CD4-positive, alpha-beta T cell (primary cell): ENCODE measurements at regions not wholly inside any gene's neighbourhood (a gene's known extent, or its start where the extent isn't known, plus 50 kb on each side); places are given as distances from the start of the nearest gene placed in this dataset.

Source experiments
- ATAC-seq: fragments of 200-7000 bp; cut with Tn5 transposase; one replicate; pipeline ENCODE4 v1.10.0; 2022; ENCODE audit warnings: mild to moderate bottlenecking; ENCODE audit not compliant: poor library complexity
- CTCF ChIA-PET: fragments of 350-600 bp; sonication (Branson Sonifier 250); formaldehyde crosslinking; loops from one replicate; lab custom pipeline; 2021; ENCODE audit warnings: antibody characterized with exemption, inconsistent platforms; lab: Charles Lee
- POLR2A ChIA-PET: fragments of 350-600 bp; sonication (Branson Sonifier 250); formaldehyde crosslinking; loops from one replicate; lab custom pipeline; 2021; ENCODE audit warnings: antibody characterized with exemption, inconsistent platforms; lab: Charles Lee
- DNase-seq, 14 experiments: peaks; one replicate each; pipeline ENCODE4 v3.0.0-alpha.2; 2013 to 2020; ENCODE audit warnings: mixed read lengths in 2 of 14
- H3K27ac ChIP-seq, 2 donors: one replicate each; pipeline versions ENCODE4 v1.5.1 to v1.7.0; 2013; ENCODE audit warnings: low read length in 2 of 2, low read depth in 1 of 2, mild to moderate bottlenecking in 1 of 2
- H3K27me3 ChIP-seq, 2 experiments: 1 replicate in 1 of 2; 2 replicates in 1 of 2; pipeline versions ENCODE4 v1.6.1 to v1.7.0; 2013; ENCODE audit warnings: low read length in 2 of 2, control low read depth in 1 of 2, mild to moderate bottlenecking in 1 of 2, moderate library complexity in 1 of 2; ENCODE audit not compliant: insufficient read depth in 2 of 2, control insufficient read depth in 1 of 2
- H3K36me3 ChIP-seq: one replicate; pipeline ENCODE4 v1.6.1; 2013; ENCODE audit warnings: low read length, control low read depth; ENCODE audit not compliant: insufficient read depth
- H3K4me1 ChIP-seq: one replicate; pipeline ENCODE4 v1.6.1; 2013; ENCODE audit warnings: low read length, control low read depth; ENCODE audit not compliant: insufficient read depth
- H3K4me3 ChIP-seq: one replicate; pipeline ENCODE4 v1.5.1; 2013; ENCODE audit warnings: mild to moderate bottlenecking, low read length, moderate library complexity
- H3K9me3 ChIP-seq, 2 experiments: 1 replicate in 1 of 2; 2 replicates in 1 of 2; pipeline versions ENCODE4 v1.6.1 to v1.7.0; 2013; ENCODE audit warnings: low read length in 2 of 2, mild to moderate bottlenecking in 2 of 2, control low read depth in 1 of 2, moderate library complexity in 1 of 2; ENCODE audit not compliant: control insufficient read depth in 1 of 2, insufficient read depth in 1 of 2
- H3K27ac Mint-ChIP-seq: one replicate; pipeline ENCODE4 v1.8.0; 2020; ENCODE audit warnings: mixed read lengths
- H3K27me3 Mint-ChIP-seq: one replicate; pipeline ENCODE4 v1.8.0; 2021; ENCODE audit warnings: mixed read lengths
- H3K36me3 Mint-ChIP-seq: one replicate; pipeline ENCODE4 v1.8.0; 2021; ENCODE audit warnings: low read depth, mixed read lengths
- H3K4me1 Mint-ChIP-seq: one replicate; pipeline ENCODE4 v1.8.0; 2021; ENCODE audit warnings: low read depth, mixed read lengths
- H3K4me3 Mint-ChIP-seq: one replicate; pipeline ENCODE4 v1.8.0; 2020; ENCODE audit warnings: mild to moderate bottlenecking, mixed read lengths
- H3K9me3 Mint-ChIP-seq: one replicate; pipeline ENCODE4 v1.8.0; 2020; ENCODE audit warnings: mixed read lengths
- intact Hi-C, 2 experiments: fragments of 100-400 bp; cut with DNase I in 1 of 2; cut with micrococcal nuclease in 1 of 2; formaldehyde crosslinking; loops; one replicate each; pipeline versions ENCODE4 v1.15.1 to v1.9.0; 2023 to 2025; cut with DNase I, micrococcal nuclease
- TF ChIP-seq, protein P1 (sequence below): fragments of 200-600 bp; IDR thresholded peaks from one replicate; pipeline ENCODE4 v1.8.0; 2022; ENCODE audit warnings: antibody characterized with exemption, mild to moderate bottlenecking

DNA sequence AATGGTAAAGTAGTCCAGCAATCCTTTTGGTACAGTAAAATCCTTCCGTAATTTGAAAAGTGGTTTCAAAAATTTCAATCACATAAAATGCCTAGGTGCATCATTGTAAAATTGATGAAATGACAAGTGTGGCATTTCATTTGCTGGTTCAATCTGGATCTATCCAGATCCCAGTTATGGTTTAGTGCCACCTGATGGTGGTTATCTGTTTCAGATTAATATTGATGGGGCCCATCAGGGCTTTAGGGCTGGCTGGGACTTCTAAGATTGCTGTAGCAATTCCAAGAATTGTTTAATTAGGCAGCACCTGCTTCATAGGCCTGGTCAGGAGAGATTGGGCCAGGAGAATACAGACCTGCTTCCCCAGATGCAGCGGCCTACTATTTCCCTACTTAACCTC is 55.5 kb upstream of the PIK3C3 start:
- no peak overlapping the region for H3K4me3 Mint-ChIP-seq
- no peak for ATAC-seq
- no peaks in the 10 kb centered on the region for H3K4me1 Mint-ChIP-seq
- no peaks in the 10 kb centered on the region for H3K4me1 ChIP-seq
- no peak overlapping the region for H3K4me3 ChIP-seq
- DNase-seq: no peak
- no peaks in the 10 kb centered on the region for H3K9me3 ChIP-seq
- ChIA-PET POLR2A (no interaction called here), CTCF (no interaction called here)
- no peaks in the 10 kb centered on the region for H3K36me3 ChIP-seq
- intact Hi-C loops: no loop called here
- H3K36me3 Mint-ChIP-seq: no peaks in the 10 kb centered on the region
- no peaks in the 10 kb centered on the region for H3K9me3 Mint-ChIP-seq
- H3K27me3 Mint-ChIP-seq: peaks cover 4% of the 10 kb centered on the region
- TF ChIP-seq, protein P1, sequence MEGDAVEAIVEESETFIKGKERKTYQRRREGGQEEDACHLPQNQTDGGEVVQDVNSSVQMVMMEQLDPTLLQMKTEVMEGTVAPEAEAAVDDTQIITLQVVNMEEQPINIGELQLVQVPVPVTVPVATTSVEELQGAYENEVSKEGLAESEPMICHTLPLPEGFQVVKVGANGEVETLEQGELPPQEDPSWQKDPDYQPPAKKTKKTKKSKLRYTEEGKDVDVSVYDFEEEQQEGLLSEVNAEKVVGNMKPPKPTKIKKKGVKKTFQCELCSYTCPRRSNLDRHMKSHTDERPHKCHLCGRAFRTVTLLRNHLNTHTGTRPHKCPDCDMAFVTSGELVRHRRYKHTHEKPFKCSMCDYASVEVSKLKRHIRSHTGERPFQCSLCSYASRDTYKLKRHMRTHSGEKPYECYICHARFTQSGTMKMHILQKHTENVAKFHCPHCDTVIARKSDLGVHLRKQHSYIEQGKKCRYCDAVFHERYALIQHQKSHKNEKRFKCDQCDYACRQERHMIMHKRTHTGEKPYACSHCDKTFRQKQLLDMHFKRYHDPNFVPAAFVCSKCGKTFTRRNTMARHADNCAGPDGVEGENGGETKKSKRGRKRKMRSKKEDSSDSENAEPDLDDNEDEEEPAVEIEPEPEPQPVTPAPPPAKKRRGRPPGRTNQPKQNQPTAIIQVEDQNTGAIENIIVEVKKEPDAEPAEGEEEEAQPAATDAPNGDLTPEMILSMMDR: no peak
- H3K27ac ChIP-seq: no peak overlapping the region
- H3K27ac Mint-ChIP-seq: no peak overlapping the region
- H3K27me3 ChIP-seq: no peaks in the 10 kb centered on the region

DNA sequence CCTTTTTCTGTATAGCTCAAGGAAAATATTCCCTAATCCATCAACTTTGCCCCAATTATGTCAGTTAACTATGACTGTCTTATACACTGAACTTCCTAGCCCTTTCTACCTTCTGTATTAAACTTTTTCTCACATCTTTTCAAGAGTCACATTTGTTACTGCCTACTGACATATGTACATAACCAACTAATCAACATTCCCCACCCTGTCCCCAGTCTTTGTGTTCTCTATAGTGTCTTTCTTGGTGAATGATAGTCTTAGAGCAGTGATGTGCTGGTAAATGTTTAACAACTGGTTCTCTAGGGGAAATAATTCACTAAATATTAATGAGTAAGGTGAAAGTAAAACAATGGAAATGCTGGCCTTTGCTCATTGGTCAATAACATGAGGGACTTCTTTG is 61.6 kb upstream of the PIK3C3 start:
- no peak overlapping the region for H3K4me3 Mint-ChIP-seq
- Histone ChIP-seq H3K9me3 (no peaks in the 10 kb centered on the region), H3K4me1 (no peaks in the 10 kb centered on the region), H3K27me3 (no peaks in the 10 kb centered on the region), H3K27ac (no peak overlapping the region), H3K4me3 (no peak overlapping the region), H3K36me3 (no peaks in the 10 kb centered on the region)
- no peaks in the 10 kb centered on the region for H3K4me1 Mint-ChIP-seq
- ChIA-PET POLR2A (no interaction called here), CTCF (no interaction called here)
- H3K9me3 Mint-ChIP-seq: no peaks in the 10 kb centered on the region
- H3K36me3 Mint-ChIP-seq: no peaks in the 10 kb centered on the region
- H3K27ac Mint-ChIP-seq: no peak overlapping the region
- DNase-seq: no peak
- intact Hi-C loops: no loop called here
- ATAC-seq: no peak
- TF ChIP-seq, protein P1: no peak
- peaks cover 4% of the 10 kb centered on the region for H3K27me3 Mint-ChIP-seq

DNA sequence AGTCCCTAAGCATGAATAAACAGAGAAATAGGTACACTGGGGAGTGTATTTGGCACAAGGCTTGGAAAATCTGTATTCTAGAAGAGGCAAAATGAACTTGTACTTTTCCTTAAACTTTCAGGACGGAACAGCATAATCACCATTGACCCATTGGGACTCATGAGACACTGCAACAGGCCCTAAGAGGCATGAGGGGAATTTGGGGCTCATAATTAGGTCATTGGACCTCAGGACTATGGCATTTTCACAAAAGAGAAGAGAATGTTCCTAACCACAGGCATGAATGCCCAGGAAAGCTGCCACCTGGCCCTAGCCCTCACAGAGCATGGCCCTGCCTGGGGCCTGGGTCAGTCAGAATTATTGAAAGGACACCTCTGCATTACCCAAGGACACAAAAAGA is 67.9 kb upstream of the PIK3C3 start:
- H3K4me1 ChIP-seq: no peaks in the 10 kb centered on the region
- H3K4me3 ChIP-seq: no peak overlapping the region
- DNase-seq (no peak), ATAC-seq (no peak)
- H3K36me3 Mint-ChIP-seq: no peaks in the 10 kb centered on the region
- no peak overlapping the region for H3K4me3 Mint-ChIP-seq
- no peaks in the 10 kb centered on the region for H3K36me3 ChIP-seq
- H3K9me3 ChIP-seq: no peaks in the 10 kb centered on the region
- H3K27ac Mint-ChIP-seq: no peak overlapping the region
- POLR2A ChIA-PET: no interaction called here
- intact Hi-C loops: no loop called here
- H3K27me3 Mint-ChIP-seq: no peaks in the 10 kb centered on the region
- H3K27me3 ChIP-seq: peaks cover 0 to 3% of the 10 kb centered on the region in 2 experiments
- H3K4me1 Mint-ChIP-seq: no peaks in the 10 kb centered on the region
- CTCF ChIA-PET: no interaction called here
- H3K27ac ChIP-seq: no peak overlapping the region
- TF ChIP-seq, protein P1: no peak
- H3K9me3 Mint-ChIP-seq: no peaks in the 10 kb centered on the region
